ENCODE measurements at regions not wholly inside any gene's neighbourhood (a gene's known extent, or its start where the extent isn't known, plus 50 kb on each side); places are given as distances from the start of the nearest gene placed in this dataset.

DNA sequence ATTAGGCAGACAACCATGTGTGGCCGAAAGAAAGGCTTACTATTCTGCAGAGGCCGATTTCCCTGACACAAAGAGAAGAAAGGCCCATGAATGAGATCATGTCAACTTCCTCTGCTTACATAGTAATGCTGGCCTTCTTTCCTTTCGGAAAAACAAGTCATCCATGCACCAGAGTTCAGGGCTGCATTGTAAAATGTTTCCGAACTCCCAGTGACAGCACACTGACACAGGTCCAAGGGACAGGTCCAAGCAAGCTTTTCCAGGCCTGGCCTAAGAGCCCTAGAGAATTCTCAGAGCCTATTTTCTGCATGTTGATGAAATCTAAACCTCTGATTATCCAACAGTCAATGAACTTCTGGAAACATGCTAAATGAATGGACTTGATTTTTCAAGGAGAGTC lies 140.9 kb downstream of the ZNF608 start:
- Mint-ChIP-seq H3K9me3 (no peaks in the 10 kb centered on the region), H3K27me3 (ENCODE audit: low read depth) (no peaks in the 10 kb centered on the region; the same call in 1 of the 2 replicates), H3K27ac (0 out of 7 replicates have a peak overlapping the region, but pooled peaks of 2 of the 3 experiments have one; percentile 38 to 62), H3K36me3 (ENCODE audit: insufficient read depth in 1 of 3, low read depth in 3 of 3) (no peaks in the 10 kb centered on the region), H3K4me1 (peaks cover 8% of the 10 kb centered on the region in 2 experiments), H3K4me3 (no peak overlapping the region)
- Histone ChIP-seq H2BK20ac (ENCODE audit: low read depth, low read length, poor library complexity, severe bottlenecking) (no peak overlapping the region), H3K56ac (ENCODE audit: insufficient read length, low read depth, low read length) (no peak overlapping the region), H4K5ac (ENCODE audit: insufficient read length, low read depth, low read length) (no peak overlapping the region), H3K9ac (ENCODE audit: extremely low read depth, insufficient read length, low read length) (no peak overlapping the region), H2AK5ac (ENCODE audit: insufficient read length, low read length) (no peak overlapping the region), H3K4me2 (ENCODE audit: insufficient read depth, insufficient read length, low read length) (no peak overlapping the region), H3K23ac (ENCODE audit: insufficient read length, low read depth, low read length) (no peak overlapping the region), H3K23me2 (ENCODE audit: insufficient read length, low read depth, low read length, poor library complexity, severe bottlenecking) (no peaks in the 10 kb centered on the region), H4K20me1 (ENCODE audit: control insufficient read depth, insufficient read depth, insufficient read length) (no peaks in the 10 kb centered on the region), H3K79me2 (ENCODE audit: insufficient read depth, low read length) (no peaks in the 10 kb centered on the region), H2BK15ac (ENCODE audit: low read depth, low read length) (no peak overlapping the region), H3T11ph (ENCODE audit: low read length) (no peak overlapping the region), H3K4me1 (ENCODE audit: insufficient read depth, low read length) (peaks cover 4% of the 10 kb centered on the region; the same call in 1 of the 2 replicates), H4K91ac (ENCODE audit: insufficient read length, low read depth, low read length) (no peak overlapping the region), H4K8ac (replicated peaks; ENCODE audit: insufficient read length, low read depth, low read length) (no peak overlapping the region), H3K18ac (ENCODE audit: insufficient read length, low read depth, low read length) (no peak overlapping the region), H3K4ac (ENCODE audit: low read depth, low read length) (no peak overlapping the region), H2BK120ac (ENCODE audit: low read depth, low read length, poor library complexity, severe bottlenecking) (no peak overlapping the region), H3K27me3 (ENCODE audit: insufficient read depth, low read length) (no peaks in the 10 kb centered on the region), H3K79me1 (ENCODE audit: insufficient read depth, low read depth, low read length, poor library complexity, severe bottlenecking) (no peaks in the 10 kb centered on the region), H2AFZ (ENCODE audit: low read length) (no peak overlapping the region), H2BK5ac (ENCODE audit: insufficient read length, low read length) (no peak overlapping the region), H3K14ac (ENCODE audit: insufficient read depth, low read length) (no peak overlapping the region), H3K9me3 (ENCODE audit: control insufficient read depth, low read depth, low read length) (no peaks in the 10 kb centered on the region), H2BK12ac (ENCODE audit: insufficient read length, low read depth, low read length) (no peak overlapping the region), H3K27ac (ENCODE audit: insufficient read length, low read depth, low read length) (no peak overlapping the region)
- DNase-seq = no peak
- WGBS (ENCODE audit: extremely low coverage, insufficient read length, low lambda C conversion rate) = no CpG with 5 or more reads among the region's 4 CpGs
- TF ChIP-seq, protein P1, sequence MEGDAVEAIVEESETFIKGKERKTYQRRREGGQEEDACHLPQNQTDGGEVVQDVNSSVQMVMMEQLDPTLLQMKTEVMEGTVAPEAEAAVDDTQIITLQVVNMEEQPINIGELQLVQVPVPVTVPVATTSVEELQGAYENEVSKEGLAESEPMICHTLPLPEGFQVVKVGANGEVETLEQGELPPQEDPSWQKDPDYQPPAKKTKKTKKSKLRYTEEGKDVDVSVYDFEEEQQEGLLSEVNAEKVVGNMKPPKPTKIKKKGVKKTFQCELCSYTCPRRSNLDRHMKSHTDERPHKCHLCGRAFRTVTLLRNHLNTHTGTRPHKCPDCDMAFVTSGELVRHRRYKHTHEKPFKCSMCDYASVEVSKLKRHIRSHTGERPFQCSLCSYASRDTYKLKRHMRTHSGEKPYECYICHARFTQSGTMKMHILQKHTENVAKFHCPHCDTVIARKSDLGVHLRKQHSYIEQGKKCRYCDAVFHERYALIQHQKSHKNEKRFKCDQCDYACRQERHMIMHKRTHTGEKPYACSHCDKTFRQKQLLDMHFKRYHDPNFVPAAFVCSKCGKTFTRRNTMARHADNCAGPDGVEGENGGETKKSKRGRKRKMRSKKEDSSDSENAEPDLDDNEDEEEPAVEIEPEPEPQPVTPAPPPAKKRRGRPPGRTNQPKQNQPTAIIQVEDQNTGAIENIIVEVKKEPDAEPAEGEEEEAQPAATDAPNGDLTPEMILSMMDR (conservative IDR thresholded peaks at IDR 0.05) = no peak
